ENCODE measurements at regions not wholly inside any gene's neighbourhood (a gene's known extent, or its start where the extent isn't known, plus 50 kb on each side); places are given as distances from the start of the nearest gene placed in this dataset.

GRCh38 chr9:1369297-1369696 lies 319.1 kb downstream of the DMRT2 start:
- H3K27me3 ChIP-seq (ENCODE audit: control insufficient read depth in 1 of 2, insufficient read depth in 2 of 2, low read length in 2 of 2) = no peaks in the 10 kb centered on the region
- H3K4me1 ChIP-seq (ENCODE audit: control insufficient read depth in 2 of 2, insufficient read depth in 2 of 2, low read length in 1 of 2) = no peaks in the 10 kb centered on the region
- H3K9me3 ChIP-seq (ENCODE audit: control insufficient read depth in 2 of 2, insufficient read depth in 1 of 2, low read depth in 1 of 2, low read length in 1 of 2) = no peaks in the 10 kb centered on the region
- WGBS, 2 donors = 72 to 76% methylated on average over 1 of the region's 1 CpG
- H3K4me3 ChIP-seq (ENCODE audit: low read depth in 1 of 2, low read length in 2 of 2) = no peak overlapping the region
- H3K36me3 ChIP-seq (ENCODE audit: control insufficient read depth in 2 of 2, insufficient read depth in 2 of 2, low read length in 1 of 2) = no peaks in the 10 kb centered on the region
- H3K27ac ChIP-seq (ENCODE audit: low read depth in 2 of 2, low read length in 1 of 2) = no peak overlapping the region

- H3K4me3 ChIP-seq (ENCODE audit: low read depth in 1 of 2, low read length in 2 of 2) = no peak overlapping the region
- H3K27ac ChIP-seq (ENCODE audit: low read depth in 2 of 2, low read length in 1 of 2) = no peak overlapping the region
- no peaks in the 10 kb centered on the region for H3K36me3 ChIP-seq (ENCODE audit: control insufficient read depth in 2 of 2, insufficient read depth in 2 of 2, low read length in 1 of 2)
- no peaks in the 10 kb centered on the region for H3K4me1 ChIP-seq (ENCODE audit: control insufficient read depth in 2 of 2, insufficient read depth in 2 of 2, low read length in 1 of 2)
- H3K9me3 ChIP-seq (ENCODE audit: control insufficient read depth in 2 of 2, insufficient read depth in 1 of 2, low read depth in 1 of 2, low read length in 1 of 2) = no peaks in the 10 kb centered on the region
- 68 to 80% methylated on average over 5 of the region's 5 CpGs for whole genome bisulfite sequencing, 2 donors
- no peaks in the 10 kb centered on the region for H3K27me3 ChIP-seq (ENCODE audit: control insufficient read depth in 1 of 2, insufficient read depth in 2 of 2, low read length in 2 of 2)
Measured at GRCh38 chr9:1373445-1373844, 323.3 kb downstream of the DMRT2 start.

- WGBS, 2 donors = 64 to 75% methylated on average over 4 of the region's 4 CpGs
- Histone ChIP-seq H3K4me3 (ENCODE audit: low read depth in 1 of 2, low read length in 2 of 2) (no peak overlapping the region), H3K27ac (ENCODE audit: low read depth in 2 of 2, low read length in 1 of 2) (no peak overlapping the region), H3K36me3 (ENCODE audit: control insufficient read depth in 2 of 2, insufficient read depth in 2 of 2, low read length in 1 of 2) (no peaks in the 10 kb centered on the region), H3K9me3 (ENCODE audit: control insufficient read depth in 2 of 2, insufficient read depth in 1 of 2, low read depth in 1 of 2, low read length in 1 of 2) (no peaks in the 10 kb centered on the region), H3K4me1 (ENCODE audit: control insufficient read depth in 2 of 2, insufficient read depth in 2 of 2, low read length in 1 of 2) (no peaks in the 10 kb centered on the region), H3K27me3 (ENCODE audit: control insufficient read depth in 1 of 2, insufficient read depth in 2 of 2, low read length in 2 of 2) (no peaks in the 10 kb centered on the region)
Measured at GRCh38 chr9:1383899-1384455, 333.8 kb downstream of the DMRT2 start.

GRCh38 chr9:1384816-1385215 lies 334.7 kb downstream of the DMRT2 start:
- Histone ChIP-seq H3K4me1 (ENCODE audit: control insufficient read depth in 2 of 2, insufficient read depth in 2 of 2, low read length in 1 of 2) (no peaks in the 10 kb centered on the region), H3K27me3 (ENCODE audit: control insufficient read depth in 1 of 2, insufficient read depth in 2 of 2, low read length in 2 of 2) (no peaks in the 10 kb centered on the region), H3K4me3 (ENCODE audit: low read depth in 1 of 2, low read length in 2 of 2) (no peak overlapping the region), H3K9me3 (ENCODE audit: control insufficient read depth in 2 of 2, insufficient read depth in 1 of 2, low read depth in 1 of 2, low read length in 1 of 2) (no peaks in the 10 kb centered on the region), H3K27ac (ENCODE audit: low read depth in 2 of 2, low read length in 1 of 2) (no peak overlapping the region), H3K36me3 (ENCODE audit: control insufficient read depth in 2 of 2, insufficient read depth in 2 of 2, low read length in 1 of 2) (no peaks in the 10 kb centered on the region)
- WGBS, 2 donors = 51 to 60% methylated on average over 2 of the region's 2 CpGs

GRCh38 chr9:1386420-1386819 lies 336.3 kb downstream of the DMRT2 start:
- Histone ChIP-seq H3K27me3 (ENCODE audit: control insufficient read depth in 1 of 2, insufficient read depth in 2 of 2, low read length in 2 of 2) (no peaks in the 10 kb centered on the region), H3K4me1 (ENCODE audit: control insufficient read depth in 2 of 2, insufficient read depth in 2 of 2, low read length in 1 of 2) (no peaks in the 10 kb centered on the region), H3K27ac (ENCODE audit: low read depth in 2 of 2, low read length in 1 of 2) (no peak overlapping the region), H3K4me3 (ENCODE audit: low read depth in 1 of 2, low read length in 2 of 2) (no peak overlapping the region), H3K9me3 (ENCODE audit: control insufficient read depth in 2 of 2, insufficient read depth in 1 of 2, low read depth in 1 of 2, low read length in 1 of 2) (no peaks in the 10 kb centered on the region), H3K36me3 (ENCODE audit: control insufficient read depth in 2 of 2, insufficient read depth in 2 of 2, low read length in 1 of 2) (no peaks in the 10 kb centered on the region)
- WGBS, 2 donors = 68 to 69% methylated on average over 4 of the region's 4 CpGs

GRCh38 chr9:1388216-1388615 lies 338.1 kb downstream of the DMRT2 start:
- H3K4me3 ChIP-seq (ENCODE audit: low read depth in 1 of 2, low read length in 2 of 2) = no peak overlapping the region
- no peaks in the 10 kb centered on the region for H3K4me1 ChIP-seq (ENCODE audit: control insufficient read depth in 2 of 2, insufficient read depth in 2 of 2, low read length in 1 of 2)
- 52 to 56% methylated on average over 4 of the region's 4 CpGs for WGBS, 2 donors
- no peaks in the 10 kb centered on the region for H3K27me3 ChIP-seq (ENCODE audit: control insufficient read depth in 1 of 2, insufficient read depth in 2 of 2, low read length in 2 of 2)
- no peak overlapping the region for H3K27ac ChIP-seq (ENCODE audit: low read depth in 2 of 2, low read length in 1 of 2)
- H3K9me3 ChIP-seq (ENCODE audit: control insufficient read depth in 2 of 2, insufficient read depth in 1 of 2, low read depth in 1 of 2, low read length in 1 of 2) = no peaks in the 10 kb centered on the region
- no peaks in the 10 kb centered on the region for H3K36me3 ChIP-seq (ENCODE audit: control insufficient read depth in 2 of 2, insufficient read depth in 2 of 2, low read length in 1 of 2)

GRCh38 chr9:1400983-1401382 lies 350.8 kb downstream of the DMRT2 start:
- H3K36me3 ChIP-seq (ENCODE audit: control insufficient read depth in 2 of 2, insufficient read depth in 2 of 2, low read length in 1 of 2) = no peaks in the 10 kb centered on the region
- no peaks in the 10 kb centered on the region for H3K4me1 ChIP-seq (ENCODE audit: control insufficient read depth in 2 of 2, insufficient read depth in 2 of 2, low read length in 1 of 2)
- no peak overlapping the region for H3K4me3 ChIP-seq (ENCODE audit: low read depth in 1 of 2, low read length in 2 of 2)
- H3K9me3 ChIP-seq (ENCODE audit: control insufficient read depth in 2 of 2, insufficient read depth in 1 of 2, low read depth in 1 of 2, low read length in 1 of 2) = no peaks in the 10 kb centered on the region
- H3K27ac ChIP-seq (ENCODE audit: low read depth in 2 of 2, low read length in 1 of 2) = no peak overlapping the region
- WGBS, 2 donors = 38 to 53% methylated on average over 5 of the region's 5 CpGs
- H3K27me3 ChIP-seq (ENCODE audit: control insufficient read depth in 1 of 2, insufficient read depth in 2 of 2, low read length in 2 of 2) = no peaks in the 10 kb centered on the region

- Histone ChIP-seq H3K27me3 (ENCODE audit: control insufficient read depth in 1 of 2, insufficient read depth in 2 of 2, low read length in 2 of 2) (no peaks in the 10 kb centered on the region), H3K4me1 (ENCODE audit: control insufficient read depth in 2 of 2, insufficient read depth in 2 of 2, low read length in 1 of 2) (no peaks in the 10 kb centered on the region), H3K9me3 (ENCODE audit: control insufficient read depth in 2 of 2, insufficient read depth in 1 of 2, low read depth in 1 of 2, low read length in 1 of 2) (no peaks in the 10 kb centered on the region), H3K27ac (ENCODE audit: low read depth in 2 of 2, low read length in 1 of 2) (no peak overlapping the region), H3K4me3 (ENCODE audit: low read depth in 1 of 2, low read length in 2 of 2) (no peak overlapping the region), H3K36me3 (ENCODE audit: control insufficient read depth in 2 of 2, insufficient read depth in 2 of 2, low read length in 1 of 2) (no peaks in the 10 kb centered on the region)
- 74% methylated on average over 4 of the region's 4 CpGs for WGBS, 2 donors
Measured at GRCh38 chr9:1404940-1405339, 354.8 kb downstream of the DMRT2 start.

- H3K27ac ChIP-seq (ENCODE audit: low read depth in 2 of 2, low read length in 1 of 2) = no peak overlapping the region
Measured at GRCh38 chr9:1411826-1412225, 361.7 kb downstream of the DMRT2 start.

GRCh38 chr9:1414711-1415131 lies 364.6 kb downstream of the DMRT2 start:
- H3K4me3 ChIP-seq (ENCODE audit: low read depth in 1 of 2, low read length in 2 of 2) = no peak overlapping the region
- no peaks in the 10 kb centered on the region for H3K27me3 ChIP-seq (ENCODE audit: control insufficient read depth in 1 of 2, insufficient read depth in 2 of 2, low read length in 2 of 2)
- H3K36me3 ChIP-seq (ENCODE audit: control insufficient read depth in 2 of 2, insufficient read depth in 2 of 2, low read length in 1 of 2) = no peaks in the 10 kb centered on the region
- no peaks in the 10 kb centered on the region for H3K9me3 ChIP-seq (ENCODE audit: control insufficient read depth in 2 of 2, insufficient read depth in 1 of 2, low read depth in 1 of 2, low read length in 1 of 2)
- H3K4me1 ChIP-seq (ENCODE audit: control insufficient read depth in 2 of 2, insufficient read depth in 2 of 2, low read length in 1 of 2) = no peaks in the 10 kb centered on the region
- WGBS, 2 donors = 75 to 86% methylated on average over 2 of the region's 2 CpGs
- H3K27ac ChIP-seq (ENCODE audit: low read depth in 2 of 2, low read length in 1 of 2) = no peak overlapping the region

More at GRCh38 chr9:1411826-1412225, 361.7 kb downstream of the DMRT2 start:
- H3K4me1 ChIP-seq (ENCODE audit: control insufficient read depth in 2 of 2, insufficient read depth in 2 of 2, low read length in 1 of 2) = no peaks in the 10 kb centered on the region
- H3K27me3 ChIP-seq (ENCODE audit: control insufficient read depth in 1 of 2, insufficient read depth in 2 of 2, low read length in 2 of 2) = no peaks in the 10 kb centered on the region
- H3K4me3 ChIP-seq (ENCODE audit: low read depth in 1 of 2, low read length in 2 of 2) = no peak overlapping the region
- 52 to 54% methylated on average over 2 of the region's 2 CpGs for WGBS, 2 donors
- no peaks in the 10 kb centered on the region for H3K36me3 ChIP-seq (ENCODE audit: control insufficient read depth in 2 of 2, insufficient read depth in 2 of 2, low read length in 1 of 2)
- no peaks in the 10 kb centered on the region for H3K9me3 ChIP-seq (ENCODE audit: control insufficient read depth in 2 of 2, insufficient read depth in 1 of 2, low read depth in 1 of 2, low read length in 1 of 2)
